Naive thymus-derived CD4-positive, alpha-beta T cell (primary cell): ENCODE measurements at regions not wholly inside any gene's neighbourhood (a gene's known extent, or its start where the extent isn't known, plus 50 kb on each side); places are given as distances from the start of the nearest gene placed in this dataset.

ENCODE experiments used
- ATAC-seq: fragments of 150-1000 bp; cut with Tn5 transposase; 2 replicates; pipeline ENCODE4 v1.10.0; 2021; ENCODE audit warnings: mild to moderate bottlenecking, moderate library complexity
- CTCF ChIA-PET: fragments of 350-600 bp; sonication (Branson Sonifier 250); formaldehyde crosslinking; loops from one replicate; lab custom pipeline; 2021; ENCODE audit warnings: antibody characterized with exemption; lab: Charles Lee
- POLR2A ChIA-PET: fragments of 350-600 bp; sonication (Branson Sonifier 250); formaldehyde crosslinking; loops from one replicate; lab custom pipeline; 2021; ENCODE audit warnings: antibody characterized with exemption, inconsistent platforms; lab: Charles Lee
- DNase-seq, 9 donors: peaks; one replicate each; pipeline versions ENCODE4 v3.0.0 to v3.0.0-alpha.2; 2020 to 2022; ENCODE audit warnings: mixed read lengths in 1 of 9
- H3K27ac ChIP-seq: one replicate; pipeline ENCODE4 v1.7.0; 2013; ENCODE audit warnings: mild to moderate bottlenecking, low read depth, low read length, moderate library complexity
- H3K27me3 ChIP-seq, 2 donors: one replicate each; pipeline ENCODE4 v1.7.0; 2013; ENCODE audit warnings: low read length in 2 of 2, mild to moderate bottlenecking in 2 of 2, moderate library complexity in 2 of 2; ENCODE audit not compliant: control insufficient read depth in 2 of 2, insufficient read depth in 2 of 2
- H3K36me3 ChIP-seq, 3 experiments: 1 replicate in 2 of 3; 2 replicates in 1 of 3; pipeline ENCODE4 v1.7.0; 2013; ENCODE audit warnings: low read length in 3 of 3, mild to moderate bottlenecking in 3 of 3, moderate library complexity in 1 of 3; ENCODE audit not compliant: insufficient read depth in 3 of 3, control insufficient read depth in 2 of 3
- H3K4me1 ChIP-seq, 2 donors: one replicate each; pipeline ENCODE4 v1.7.0; 2013; ENCODE audit warnings: low read length in 2 of 2, mild to moderate bottlenecking in 2 of 2, moderate library complexity in 1 of 2; ENCODE audit not compliant: control insufficient read depth in 2 of 2, insufficient read depth in 2 of 2
- H3K4me3 ChIP-seq: 2 replicates; pipeline ENCODE4 v1.7.0; 2013; ENCODE audit warnings: mild to moderate bottlenecking, low read length
- H3K9me3 ChIP-seq, 3 experiments: 1 replicate in 2 of 3; 2 replicates in 1 of 3; pipeline ENCODE4 v1.7.0; 2013; ENCODE audit warnings: low read length in 3 of 3; ENCODE audit not compliant: control insufficient read depth in 2 of 3
- H3K27ac Mint-ChIP-seq, 9 donors: one replicate each; pipeline ENCODE4 v1.8.0; 2020 to 2022; ENCODE audit warnings: mixed read lengths in 9 of 9, mild to moderate bottlenecking in 8 of 9, moderate library complexity in 5 of 9, inconsistent platforms in 2 of 9
- H3K27me3 Mint-ChIP-seq, 5 donors: one replicate each; pipeline ENCODE4 v1.8.0; 2021 to 2022; ENCODE audit warnings: mixed read lengths in 5 of 5, mild to moderate bottlenecking in 1 of 5
- H3K36me3 Mint-ChIP-seq, 5 donors: one replicate each; pipeline ENCODE4 v1.8.0; 2020 to 2022; ENCODE audit warnings: mixed read lengths in 5 of 5, mild to moderate bottlenecking in 3 of 5, inconsistent platforms in 1 of 5
- H3K4me1 Mint-ChIP-seq, 7 donors: one replicate each; pipeline ENCODE4 v1.8.0; 2020 to 2022; ENCODE audit warnings: mixed read lengths in 7 of 7, mild to moderate bottlenecking in 3 of 7, inconsistent platforms in 1 of 7
- H3K4me3 Mint-ChIP-seq, 10 donors: one replicate each; pipeline ENCODE4 v1.8.0; 2020 to 2022; ENCODE audit warnings: mild to moderate bottlenecking in 10 of 10, mixed read lengths in 10 of 10, moderate library complexity in 6 of 10, inconsistent platforms in 2 of 10
- H3K9me3 Mint-ChIP-seq, 11 donors: one replicate each; pipeline ENCODE4 v1.8.0; 2020 to 2022; ENCODE audit warnings: mixed read lengths in 11 of 11, mild to moderate bottlenecking in 4 of 11, inconsistent platforms in 1 of 11, moderate library complexity in 1 of 11
- intact Hi-C, 2 donors: fragments of 100-400 bp; cut with micrococcal nuclease; formaldehyde crosslinking; loops; one replicate each; pipeline ENCODE4 v1.15.1; 2023

GRCh38 chr5:97338729-97339128, 155.7 kb upstream of the RIOK2 start:
- Mint-ChIP-seq H3K4me1 (no peaks in the 10 kb centered on the region), H3K27ac (no peak overlapping the region), H3K9me3 (peaks cover 4 to 65% (median 16%) of the 10 kb centered on the region in 11 donors), H3K27me3 (peaks cover 0 to 12% (median 10%) of the 10 kb centered on the region in 5 donors), H3K4me3 (no peak overlapping the region), H3K36me3 (peaks cover 0 to 8% (median 0%) of the 10 kb centered on the region in 5 donors)
- H3K4me3 ChIP-seq = no peak overlapping the region
- no peaks in the 10 kb centered on the region for H3K36me3 ChIP-seq
- H3K27ac ChIP-seq = no peak overlapping the region
- no peak for DNase-seq
- no peaks in the 10 kb centered on the region for H3K27me3 ChIP-seq
- intact Hi-C loops = no loop called here
- no peak for ATAC-seq
- POLR2A ChIA-PET = no interaction called here
- CTCF ChIA-PET = no interaction called here
- no peaks in the 10 kb centered on the region for H3K4me1 ChIP-seq
- H3K9me3 ChIP-seq = peaks cover 0 to 4% (median 0%) of the 10 kb centered on the region in 3 experiments

- no peak overlapping the region for H3K27ac ChIP-seq
- Mint-ChIP-seq H3K27ac (no peak overlapping the region), H3K27me3 (peaks cover 0 to 12% (median 0%) of the 10 kb centered on the region in 5 donors), H3K9me3 (peaks cover 12 to 84% (median 35%) of the 10 kb centered on the region in 11 donors), H3K36me3 (peaks cover 0 to 14% (median 10%) of the 10 kb centered on the region in 5 donors), H3K4me3 (no peak overlapping the region), H3K4me1 (no peaks in the 10 kb centered on the region)
- ChIA-PET POLR2A (no interaction called here), CTCF (no interaction called here)
- DNase-seq (no peak), ATAC-seq (no peak)
- no peaks in the 10 kb centered on the region for H3K36me3 ChIP-seq
- no peaks in the 10 kb centered on the region for H3K27me3 ChIP-seq
- intact Hi-C loops = no loop called here
- H3K4me3 ChIP-seq = no peak overlapping the region
- H3K9me3 ChIP-seq = peaks cover 0 to 14% (median 0%) of the 10 kb centered on the region in 3 experiments
- H3K4me1 ChIP-seq = no peaks in the 10 kb centered on the region
Measured at GRCh38 chr5:97355775-97356174, 172.7 kb upstream of the RIOK2 start.

- no peak for ATAC-seq
- no peak overlapping the region for H3K27ac Mint-ChIP-seq
- ChIA-PET CTCF (no interaction called here), POLR2A (no interaction called here)
- no peaks in the 10 kb centered on the region for H3K9me3 ChIP-seq
- peaks cover 0 to 33% (median 7%) of the 10 kb centered on the region in 11 donors for H3K9me3 Mint-ChIP-seq
- H3K27me3 ChIP-seq = no peaks in the 10 kb centered on the region
- H3K4me1 ChIP-seq = no peaks in the 10 kb centered on the region
- DNase-seq = no peak
- no peaks in the 10 kb centered on the region for H3K36me3 ChIP-seq
- no peak overlapping the region for H3K4me3 Mint-ChIP-seq
- intact Hi-C loops = no loop called here
- no peak overlapping the region for H3K4me3 ChIP-seq
- H3K4me1 Mint-ChIP-seq = no peaks in the 10 kb centered on the region
- H3K27ac ChIP-seq = no peak overlapping the region
- peaks cover 0 to 3% (median 0%) of the 10 kb centered on the region in 5 donors for H3K27me3 Mint-ChIP-seq
- H3K36me3 Mint-ChIP-seq = peaks cover 0 to 3% (median 0%) of the 10 kb centered on the region in 5 donors
Measured at GRCh38 chr5:97363577-97363976, 180.5 kb upstream of the RIOK2 start.

GRCh38 chr5:97364731-97365130, 181.7 kb upstream of the RIOK2 start:
- CTCF ChIA-PET = no interaction called here

GRCh38 chr5:97365163-97365845, 182.3 kb upstream of the RIOK2 start:
- no peak overlapping the region for H3K4me3 Mint-ChIP-seq
- no peak for DNase-seq
- H3K36me3 Mint-ChIP-seq = peaks cover 0 to 2% (median 0%) of the 10 kb centered on the region in 5 donors
- Histone ChIP-seq H3K9me3 (no peaks in the 10 kb centered on the region), H3K27ac (no peak overlapping the region), H3K4me3 (no peak overlapping the region), H3K36me3 (no peaks in the 10 kb centered on the region), H3K27me3 (no peaks in the 10 kb centered on the region), H3K4me1 (no peaks in the 10 kb centered on the region)
- H3K9me3 Mint-ChIP-seq = peaks cover 0 to 28% (median 9%) of the 10 kb centered on the region in 11 donors
- POLR2A ChIA-PET = no interaction called here
- intact Hi-C loops = no loop called here
- no peak overlapping the region for H3K27ac Mint-ChIP-seq
- H3K4me1 Mint-ChIP-seq = no peaks in the 10 kb centered on the region
- no peak for ATAC-seq
- H3K27me3 Mint-ChIP-seq = peaks cover 0 to 6% (median 0%) of the 10 kb centered on the region in 5 donors
- CTCF ChIA-PET = no interaction called here

More at GRCh38 chr5:97364731-97365130, 181.7 kb upstream of the RIOK2 start:
- no peaks in the 10 kb centered on the region for H3K4me1 Mint-ChIP-seq
- no peaks in the 10 kb centered on the region for H3K9me3 ChIP-seq
- H3K36me3 ChIP-seq = no peaks in the 10 kb centered on the region
- no peak overlapping the region for H3K27ac Mint-ChIP-seq
- POLR2A ChIA-PET = no interaction called here
- no peak for ATAC-seq
- H3K27me3 Mint-ChIP-seq = peaks cover 0 to 4% (median 0%) of the 10 kb centered on the region in 5 donors
- peaks cover 0 to 3% (median 0%) of the 10 kb centered on the region in 5 donors for H3K36me3 Mint-ChIP-seq
- intact Hi-C loops = no loop called here
- no peak overlapping the region for H3K27ac ChIP-seq
- H3K4me3 Mint-ChIP-seq = no peak overlapping the region
- H3K4me1 ChIP-seq = no peaks in the 10 kb centered on the region
- H3K4me3 ChIP-seq = no peak overlapping the region
- H3K9me3 Mint-ChIP-seq = peaks cover 0 to 30% (median 9%) of the 10 kb centered on the region in 11 donors
- H3K27me3 ChIP-seq = no peaks in the 10 kb centered on the region
- DNase-seq = no peak

- no peaks in the 10 kb centered on the region for H3K4me1 ChIP-seq
- ATAC-seq (no peak), DNase-seq (no peak)
- peaks cover 0 to 6% (median 0%) of the 10 kb centered on the region in 5 donors for H3K27me3 Mint-ChIP-seq
- CTCF ChIA-PET = no interaction called here
- H3K27me3 ChIP-seq = no peaks in the 10 kb centered on the region
- no peak overlapping the region for H3K4me3 ChIP-seq
- intact Hi-C loops = no loop called here
- no peak overlapping the region for H3K27ac Mint-ChIP-seq
- H3K4me1 Mint-ChIP-seq = no peaks in the 10 kb centered on the region
- no peaks in the 10 kb centered on the region for H3K36me3 Mint-ChIP-seq
- no peaks in the 10 kb centered on the region for H3K36me3 ChIP-seq
- no peak overlapping the region for H3K27ac ChIP-seq
- H3K4me3 Mint-ChIP-seq = no peak overlapping the region
- peaks cover 0 to 23% (median 9%) of the 10 kb centered on the region in 11 donors for H3K9me3 Mint-ChIP-seq
- POLR2A ChIA-PET = no interaction called here
- H3K9me3 ChIP-seq = no peaks in the 10 kb centered on the region
Measured at GRCh38 chr5:97365918-97366317, 182.9 kb upstream of the RIOK2 start.

GRCh38 chr5:97375959-97376358, 192.9 kb upstream of the RIOK2 start:
- Mint-ChIP-seq H3K36me3 (no peaks in the 10 kb centered on the region), H3K4me3 (no peak overlapping the region), H3K27ac (no peak overlapping the region), H3K9me3 (peaks cover 0 to 20% (median 11%) of the 10 kb centered on the region in 11 donors), H3K4me1 (peaks cover 0 to 1% (median 0%) of the 10 kb centered on the region in 7 donors), H3K27me3 (peaks cover 0 to 6% (median 0%) of the 10 kb centered on the region in 5 donors)
- Histone ChIP-seq H3K27ac (no peak overlapping the region), H3K4me3 (no peak overlapping the region), H3K36me3 (no peaks in the 10 kb centered on the region), H3K27me3 (no peaks in the 10 kb centered on the region), H3K4me1 (no peaks in the 10 kb centered on the region), H3K9me3 (no peaks in the 10 kb centered on the region)
- no peak for ATAC-seq
- intact Hi-C loops = no loop called here
- POLR2A ChIA-PET = no interaction called here
- CTCF ChIA-PET = no interaction called here
- no peak for DNase-seq
